IPS DF 4.7 (cell line): ENCODE measurements at regions not wholly inside any gene's neighbourhood (a gene's known extent, or its start where the extent isn't known, plus 50 kb on each side); places are given as distances from the start of the nearest gene placed in this dataset.

ENCODE experiments used
- DNase-seq: peaks from one replicate; pipeline ENCODE4 v3.0.0-alpha.2; 2013; ENCODE audit warnings: low spot score; ENCODE audit errors: extremely low read depth

- no peak for DNase-seq
These were observed 114.7 kb upstream of the IRF2BP2 start for GRCh38 chr1:234724516-234725176.

- DNase-seq, result no peak
These were observed 113.1 kb upstream of the IRF2BP2 start for GRCh38 chr1:234722904-234723720.

GRCh38 chr1:234722270-234722704 lies 112.3 kb upstream of the IRF2BP2 start:
- no peak for DNase-seq

- no peak for DNase-seq
These were observed 111.7 kb upstream of the IRF2BP2 start for GRCh38 chr1:234721476-234722269.

- DNase-seq, result no peak
These were observed 110.9 kb upstream of the IRF2BP2 start for GRCh38 chr1:234720709-234721441.

GRCh38 chr1:234719454-234720251 lies 109.7 kb upstream of the IRF2BP2 start:
- no peak for DNase-seq

GRCh38 chr1:234718496-234719453 lies 108.8 kb upstream of the IRF2BP2 start:
- no peak for DNase-seq

- DNase-seq, result no peak
These were observed 107.0 kb upstream of the IRF2BP2 start for GRCh38 chr1:234716908-234717375.

- DNase-seq, result no peak
These were observed 105.5 kb upstream of the IRF2BP2 start for GRCh38 chr1:234715252-234716014.

- DNase-seq, result no peak
These were observed 103.9 kb upstream of the IRF2BP2 start for GRCh38 chr1:234713859-234714258.

- no peak for DNase-seq
These were observed 103.5 kb upstream of the IRF2BP2 start for GRCh38 chr1:234713440-234713839.

- no peak for DNase-seq
These were observed 102.9 kb upstream of the IRF2BP2 start for GRCh38 chr1:234712891-234713305.

GRCh38 chr1:234710936-234711724 lies 101.2 kb upstream of the IRF2BP2 start:
- no peak for DNase-seq

GRCh38 chr1:234710381-234710780 lies 100.4 kb upstream of the IRF2BP2 start:
- no peak for DNase-seq

GRCh38 chr1:234709473-234710228 lies 99.7 kb upstream of the IRF2BP2 start:
- no peak for DNase-seq

- no peak for DNase-seq
These were observed 98.9 kb upstream of the IRF2BP2 start for GRCh38 chr1:234708700-234709395.
